Nephron progenitor cell (in vitro differentiated cells): ENCODE measurements at regions not wholly inside any gene's neighbourhood (a gene's known extent, or its start where the extent isn't known, plus 50 kb on each side); places are given as distances from the start of the nearest gene placed in this dataset.

Experiments used
- DNase-seq: peaks from one replicate; pipeline ENCODE4 v3.0.0; 2021
- H3K27ac Mint-ChIP-seq: 2 replicates; pipeline ENCODE4 v1.8.0; 2021; ENCODE audit warnings: mild to moderate bottlenecking, moderate library complexity, mixed read lengths
- H3K27me3 Mint-ChIP-seq: 2 replicates; pipeline ENCODE4 v1.8.0; 2021; ENCODE audit warnings: mild to moderate bottlenecking, low read depth, mixed read lengths; ENCODE audit not compliant: poor library complexity
- H3K36me3 Mint-ChIP-seq: 2 replicates; pipeline ENCODE4 v1.8.0; 2021; ENCODE audit warnings: low read depth, mixed read lengths
- H3K4me1 Mint-ChIP-seq: 2 replicates; pipeline ENCODE4 v1.8.0; 2021; ENCODE audit warnings: mixed read lengths
- H3K4me3 Mint-ChIP-seq: 2 replicates; pipeline ENCODE4 v1.8.0; 2021; ENCODE audit warnings: mild to moderate bottlenecking, moderate library complexity, mixed read lengths
- H3K9me3 Mint-ChIP-seq: 2 replicates; pipeline ENCODE4 v1.8.0; 2021; ENCODE audit warnings: mild to moderate bottlenecking, moderate library complexity, mixed read lengths
- TF ChIP-seq, protein P1 (sequence below): fragments of 200-600 bp; sonication (generic); IDR thresholded peaks from 2 replicates; pipeline ENCODE4 v1.5.0; 2021; ENCODE audit warnings: antibody characterized with exemption

DNA sequence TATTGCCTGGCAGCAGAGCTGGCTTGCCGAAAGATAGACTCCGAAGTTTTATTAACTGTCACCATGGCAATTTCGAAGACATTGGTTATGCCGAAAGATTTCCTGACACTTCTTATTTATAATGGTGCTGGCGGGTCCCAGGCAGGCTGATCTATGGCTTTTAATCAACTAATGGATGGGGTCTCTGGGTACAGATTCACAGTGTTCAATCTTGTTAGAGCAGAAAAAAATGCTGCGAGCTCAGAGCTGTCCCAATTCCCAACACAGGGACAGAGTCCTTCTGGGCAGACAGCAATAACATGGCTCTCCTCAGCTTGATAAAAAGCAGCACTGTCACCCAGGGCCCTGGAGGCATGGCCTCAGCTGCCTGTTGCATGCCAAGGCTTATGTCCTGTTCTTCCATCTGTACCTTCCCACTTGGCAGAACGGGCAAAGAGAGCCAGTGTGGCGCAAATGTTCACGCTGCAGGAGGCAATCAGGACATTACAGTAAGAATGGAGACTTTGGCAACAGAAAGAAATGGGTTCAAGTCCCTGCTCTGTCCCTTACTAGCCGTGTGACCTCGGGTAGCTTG, 228.2 kb upstream of the PWP1 start:
- H3K36me3 Mint-ChIP-seq, result no peaks in the 10 kb centered on the region
- no peak overlapping the region for H3K4me3 Mint-ChIP-seq
- no peak for DNase-seq
- H3K27ac Mint-ChIP-seq, result no peak overlapping the region
- peaks cover 3% of the 10 kb centered on the region for H3K9me3 Mint-ChIP-seq
- TF ChIP-seq, protein P1, sequence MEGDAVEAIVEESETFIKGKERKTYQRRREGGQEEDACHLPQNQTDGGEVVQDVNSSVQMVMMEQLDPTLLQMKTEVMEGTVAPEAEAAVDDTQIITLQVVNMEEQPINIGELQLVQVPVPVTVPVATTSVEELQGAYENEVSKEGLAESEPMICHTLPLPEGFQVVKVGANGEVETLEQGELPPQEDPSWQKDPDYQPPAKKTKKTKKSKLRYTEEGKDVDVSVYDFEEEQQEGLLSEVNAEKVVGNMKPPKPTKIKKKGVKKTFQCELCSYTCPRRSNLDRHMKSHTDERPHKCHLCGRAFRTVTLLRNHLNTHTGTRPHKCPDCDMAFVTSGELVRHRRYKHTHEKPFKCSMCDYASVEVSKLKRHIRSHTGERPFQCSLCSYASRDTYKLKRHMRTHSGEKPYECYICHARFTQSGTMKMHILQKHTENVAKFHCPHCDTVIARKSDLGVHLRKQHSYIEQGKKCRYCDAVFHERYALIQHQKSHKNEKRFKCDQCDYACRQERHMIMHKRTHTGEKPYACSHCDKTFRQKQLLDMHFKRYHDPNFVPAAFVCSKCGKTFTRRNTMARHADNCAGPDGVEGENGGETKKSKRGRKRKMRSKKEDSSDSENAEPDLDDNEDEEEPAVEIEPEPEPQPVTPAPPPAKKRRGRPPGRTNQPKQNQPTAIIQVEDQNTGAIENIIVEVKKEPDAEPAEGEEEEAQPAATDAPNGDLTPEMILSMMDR, result no peak
- peaks cover 4% of the 10 kb centered on the region for H3K27me3 Mint-ChIP-seq
- no peaks in the 10 kb centered on the region for H3K4me1 Mint-ChIP-seq

DNA sequence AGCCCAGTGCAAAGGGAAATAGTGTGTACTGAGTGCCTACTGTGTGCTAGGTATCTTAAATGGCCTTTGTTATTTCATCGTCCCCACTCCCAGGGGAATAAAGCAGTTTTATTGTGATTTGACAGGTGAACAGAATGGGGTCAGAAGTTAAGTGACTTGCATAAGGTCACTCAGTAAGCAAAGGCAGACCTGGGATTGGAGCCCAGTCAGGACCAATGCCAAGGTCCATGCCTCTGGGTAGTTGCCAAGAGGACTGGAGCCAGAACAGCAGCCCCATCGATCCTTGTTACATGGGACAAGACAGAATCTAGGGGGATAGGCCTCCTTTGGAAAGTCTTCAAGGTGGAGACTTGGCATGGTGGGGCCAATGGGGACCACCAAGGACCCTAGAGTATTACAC, 227.4 kb upstream of the PWP1 start:
- Mint-ChIP-seq H3K27ac (no peak overlapping the region), H3K4me3 (no peak overlapping the region), H3K27me3 (peaks cover 4% of the 10 kb centered on the region), H3K36me3 (no peaks in the 10 kb centered on the region), H3K4me1 (no peaks in the 10 kb centered on the region), H3K9me3 (no peaks in the 10 kb centered on the region)
- TF ChIP-seq, protein P1, result no peak
- no peak for DNase-seq

DNA sequence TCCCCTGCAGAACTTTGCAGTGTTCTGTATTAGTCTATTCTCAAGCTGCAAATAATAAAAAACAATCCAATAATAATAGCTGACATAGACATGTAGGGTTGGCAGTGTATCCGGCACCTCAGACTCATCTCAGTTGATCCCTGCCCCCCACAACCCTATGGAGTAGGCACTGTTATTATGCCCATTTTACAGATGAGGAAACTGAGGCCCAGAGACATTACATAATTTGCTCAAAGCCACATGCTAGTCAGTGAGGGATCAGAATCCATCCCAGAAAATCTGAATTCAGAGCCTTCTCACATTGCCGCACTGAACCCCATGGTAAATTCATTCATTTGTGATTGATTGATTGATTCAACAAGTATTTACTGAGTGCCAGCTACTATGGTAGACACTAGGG, 226.6 kb upstream of the PWP1 start:
- Mint-ChIP-seq H3K27ac (no peak overlapping the region), H3K4me3 (no peak overlapping the region), H3K36me3 (no peaks in the 10 kb centered on the region), H3K9me3 (no peaks in the 10 kb centered on the region), H3K27me3 (peaks cover 1% of the 10 kb centered on the region), H3K4me1 (no peaks in the 10 kb centered on the region)
- DNase-seq, result no peak
- TF ChIP-seq, protein P1, result no peak

DNA sequence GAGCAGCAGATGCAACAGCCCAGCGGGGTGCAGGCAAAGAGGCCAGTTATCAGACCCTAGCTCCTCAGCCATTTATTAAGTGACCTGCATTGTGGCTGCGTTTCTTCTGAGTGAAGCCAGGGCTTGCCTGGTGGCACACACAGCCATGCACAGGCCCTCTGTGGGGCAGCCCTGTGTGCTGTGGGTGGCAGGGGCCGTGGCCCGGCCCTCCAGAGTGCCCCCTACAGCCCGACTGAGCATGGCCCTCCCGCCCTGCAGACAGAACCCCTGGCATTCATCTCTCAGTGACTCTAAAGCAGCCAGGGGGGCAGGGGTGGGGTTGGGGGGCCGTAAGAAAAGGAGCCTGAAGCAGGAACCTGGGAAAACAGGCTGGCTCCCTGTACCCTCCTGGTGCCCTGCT, 226.0 kb upstream of the PWP1 start:
- H3K27me3 Mint-ChIP-seq, result peaks cover under 1% of the 10 kb centered on the region
- TF ChIP-seq, protein P1, result no peak
- H3K4me1 Mint-ChIP-seq, result no peaks in the 10 kb centered on the region
- peak overlapping the region; percentile 70 for H3K27ac Mint-ChIP-seq
- no peaks in the 10 kb centered on the region for H3K36me3 Mint-ChIP-seq
- no peaks in the 10 kb centered on the region for H3K9me3 Mint-ChIP-seq
- DNase-seq, result no peak
- no peak overlapping the region for H3K4me3 Mint-ChIP-seq

DNA sequence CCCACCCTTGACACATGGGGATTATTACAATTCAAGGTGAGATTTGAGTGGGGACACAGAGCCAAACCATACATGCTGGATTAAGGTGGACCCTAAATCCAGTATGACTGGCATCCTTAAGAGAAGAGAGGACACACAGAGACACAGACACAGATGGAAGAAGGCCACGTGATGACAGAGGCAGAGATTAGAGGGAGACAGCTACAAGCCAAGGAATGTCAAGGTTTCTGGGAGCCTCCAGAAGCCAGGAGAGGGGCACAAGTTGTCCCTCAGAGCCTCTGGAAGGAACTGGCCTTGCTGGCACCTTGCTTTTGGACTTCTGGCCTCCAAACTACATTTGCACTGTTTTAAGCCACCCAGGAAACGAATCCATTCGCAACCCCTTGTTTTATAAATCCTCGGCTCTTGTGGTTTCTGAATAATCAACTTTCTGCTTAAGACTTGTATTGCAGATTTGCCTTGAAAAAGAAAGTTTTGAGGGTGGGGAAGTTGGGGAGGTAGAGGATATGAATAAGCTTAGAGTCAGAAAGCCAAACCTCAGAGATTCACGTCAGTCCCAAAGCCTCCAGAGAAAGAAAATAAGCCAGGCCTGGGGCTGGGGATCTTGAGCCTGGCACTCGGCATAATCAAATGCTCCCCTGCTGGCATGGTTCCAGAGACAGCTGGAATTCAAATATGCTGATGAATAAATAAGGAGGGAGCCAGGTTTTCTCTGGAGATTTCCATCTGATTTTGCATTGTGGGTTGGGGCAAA, 224.2 kb upstream of the PWP1 start:
- no peak overlapping the region for H3K4me3 Mint-ChIP-seq
- TF ChIP-seq, protein P1, result no peak
- H3K27ac Mint-ChIP-seq, result no peak overlapping the region
- H3K9me3 Mint-ChIP-seq, result no peaks in the 10 kb centered on the region
- peaks cover 9% of the 10 kb centered on the region for H3K4me1 Mint-ChIP-seq
- no peaks in the 10 kb centered on the region for H3K36me3 Mint-ChIP-seq
- H3K27me3 Mint-ChIP-seq, result peaks cover 7% of the 10 kb centered on the region
- no peak for DNase-seq
